Astrocyte (in vitro differentiated cells and primary cell): ENCODE measurements at regions not wholly inside any gene's neighbourhood (a gene's known extent, or its start where the extent isn't known, plus 50 kb on each side); places are given as distances from the start of the nearest gene placed in this dataset.

Experiments
- DNase-seq: peaks from one replicate; pipeline ENCODE4 v3.0.0-alpha.2; 2010; ENCODE audit warnings: low read depth
- FAIRE-seq: peaks from 2 replicates; lab custom pipeline; 2011; peaks lifted over from hg19 to GRCh38; lab: Jason Lieb, UNC
- H2AFZ ChIP-seq: 2 replicates; pipeline ENCODE4 v1.6.0; 2012; ENCODE audit warnings: low read depth, low read length, inconsistent platforms
- H3K27ac ChIP-seq: 2 replicates; pipeline ENCODE4 v1.5.1; 2011; ENCODE audit warnings: low read depth, low read length, inconsistent platforms
- H3K27me3 ChIP-seq: 2 replicates; pipeline ENCODE4 v1.6.0; 2011; ENCODE audit warnings: low read length, inconsistent platforms; ENCODE audit not compliant: insufficient read depth
- H3K36me3 ChIP-seq: 2 replicates; pipeline ENCODE4 v1.5.1; 2011; ENCODE audit warnings: low read length, inconsistent platforms; ENCODE audit not compliant: insufficient read depth
- H3K4me1 ChIP-seq: 2 replicates; pipeline ENCODE4 v1.5.1; 2011; ENCODE audit warnings: low read length, inconsistent platforms; ENCODE audit not compliant: insufficient read depth
- H3K4me2 ChIP-seq: 2 replicates; pipeline ENCODE4 v1.6.0; 2012; ENCODE audit warnings: low read length, inconsistent platforms
- H3K4me3 ChIP-seq: 2 replicates; pipeline ENCODE4 v1.5.1; 2011; ENCODE audit warnings: low read depth, mild to moderate bottlenecking, low read length, inconsistent platforms; ENCODE audit not compliant: insufficient read depth
- H3K79me2 ChIP-seq: 2 replicates; pipeline ENCODE4 v1.6.0; 2012; ENCODE audit warnings: mild to moderate bottlenecking, low read length, inconsistent platforms; ENCODE audit not compliant: insufficient read depth
- H3K9ac ChIP-seq: 2 replicates; pipeline ENCODE4 v1.6.0; 2012; ENCODE audit warnings: mild to moderate bottlenecking, low read length, inconsistent platforms
- H3K9me3 ChIP-seq: 2 replicates; pipeline ENCODE4 v1.5.1; 2012; ENCODE audit warnings: low read depth, mild to moderate bottlenecking, low read length, inconsistent platforms; ENCODE audit not compliant: insufficient read depth
- H4K20me1 ChIP-seq: 2 replicates; pipeline ENCODE4 v1.6.0; 2012; ENCODE audit warnings: low read length, inconsistent platforms; ENCODE audit not compliant: insufficient read depth
- H3K27ac Mint-ChIP-seq: one replicate; pipeline ENCODE4 v1.8.0; 2021; ENCODE audit warnings: mild to moderate bottlenecking, mixed read lengths; ENCODE audit not compliant: unreplicated experiment
- H3K27me3 Mint-ChIP-seq: one replicate; pipeline ENCODE4 v1.8.0; 2021; ENCODE audit warnings: low read depth, mixed read lengths; ENCODE audit not compliant: unreplicated experiment
- H3K36me3 Mint-ChIP-seq: one replicate; pipeline ENCODE4 v1.8.0; 2021; ENCODE audit warnings: low read depth, mixed read lengths; ENCODE audit not compliant: unreplicated experiment
- H3K4me1 Mint-ChIP-seq: one replicate; pipeline ENCODE4 v1.8.0; 2021; ENCODE audit warnings: low read depth, mixed read lengths; ENCODE audit not compliant: unreplicated experiment
- H3K4me3 Mint-ChIP-seq: one replicate; pipeline ENCODE4 v1.8.0; 2021; ENCODE audit warnings: mild to moderate bottlenecking, moderate library complexity, mixed read lengths; ENCODE audit not compliant: unreplicated experiment
- H3K9me3 Mint-ChIP-seq: one replicate; pipeline ENCODE4 v1.8.0; 2021; ENCODE audit warnings: mild to moderate bottlenecking, mixed read lengths; ENCODE audit not compliant: unreplicated experiment
- EZH2 ChIP-seq: IDR thresholded peaks from 2 replicates; pipeline ENCODE4 v1.6.1; 2012; ENCODE audit warnings: mild to moderate bottlenecking, low read length, inconsistent platforms; ENCODE audit not compliant: insufficient read depth
- TF ChIP-seq, protein P1 (sequence below): IDR thresholded peaks from 2 replicates; pipeline ENCODE4 v1.5.1; 2011; ENCODE audit warnings: low read depth, mild to moderate bottlenecking, inconsistent platforms, low read length, moderate library complexity; ENCODE audit not compliant: insufficient read depth

DNA sequence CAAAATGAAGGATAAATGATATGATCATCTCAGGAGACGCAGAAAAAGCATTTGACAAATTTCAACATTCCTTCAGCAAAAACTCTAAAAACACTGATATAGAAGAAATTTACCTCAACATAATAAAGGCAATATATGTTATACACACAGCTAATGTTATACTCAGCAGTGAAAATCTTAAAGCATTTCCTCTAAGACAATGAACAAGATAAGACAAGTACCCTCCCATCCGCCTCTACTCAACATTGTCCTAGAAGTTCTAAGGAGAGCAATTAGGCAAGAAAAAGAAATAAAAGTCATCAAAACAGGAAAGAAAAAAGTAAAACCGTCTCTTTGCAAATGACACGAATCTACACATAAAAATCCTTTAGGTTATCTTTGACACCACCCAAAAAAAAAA, 1432.8 kb downstream of the CDH11 start:
- Histone ChIP-seq H4K20me1 (no peaks in the 10 kb centered on the region), H3K79me2 (no peaks in the 10 kb centered on the region), H3K4me3 (no peak overlapping the region), H3K36me3 (no peaks in the 10 kb centered on the region), H3K27me3 (no peaks in the 10 kb centered on the region), H3K9ac (no peak overlapping the region), H3K4me1 (no peaks in the 10 kb centered on the region), H3K27ac (no peak overlapping the region), H2AFZ (no peak overlapping the region), H3K4me2 (no peak overlapping the region), H3K9me3 (peaks cover 3% of the 10 kb centered on the region)
- no peak for DNase-seq
- Mint-ChIP-seq H3K4me3 (no peak overlapping the region), H3K27ac (no peak overlapping the region), H3K4me1 (no peaks in the 10 kb centered on the region), H3K27me3 (no peaks in the 10 kb centered on the region), H3K9me3 (peaks cover 4% of the 10 kb centered on the region), H3K36me3 (no peaks in the 10 kb centered on the region)
- FAIRE-seq: no peak
- no peak for TF ChIP-seq EZH2
- TF ChIP-seq, protein P1, sequence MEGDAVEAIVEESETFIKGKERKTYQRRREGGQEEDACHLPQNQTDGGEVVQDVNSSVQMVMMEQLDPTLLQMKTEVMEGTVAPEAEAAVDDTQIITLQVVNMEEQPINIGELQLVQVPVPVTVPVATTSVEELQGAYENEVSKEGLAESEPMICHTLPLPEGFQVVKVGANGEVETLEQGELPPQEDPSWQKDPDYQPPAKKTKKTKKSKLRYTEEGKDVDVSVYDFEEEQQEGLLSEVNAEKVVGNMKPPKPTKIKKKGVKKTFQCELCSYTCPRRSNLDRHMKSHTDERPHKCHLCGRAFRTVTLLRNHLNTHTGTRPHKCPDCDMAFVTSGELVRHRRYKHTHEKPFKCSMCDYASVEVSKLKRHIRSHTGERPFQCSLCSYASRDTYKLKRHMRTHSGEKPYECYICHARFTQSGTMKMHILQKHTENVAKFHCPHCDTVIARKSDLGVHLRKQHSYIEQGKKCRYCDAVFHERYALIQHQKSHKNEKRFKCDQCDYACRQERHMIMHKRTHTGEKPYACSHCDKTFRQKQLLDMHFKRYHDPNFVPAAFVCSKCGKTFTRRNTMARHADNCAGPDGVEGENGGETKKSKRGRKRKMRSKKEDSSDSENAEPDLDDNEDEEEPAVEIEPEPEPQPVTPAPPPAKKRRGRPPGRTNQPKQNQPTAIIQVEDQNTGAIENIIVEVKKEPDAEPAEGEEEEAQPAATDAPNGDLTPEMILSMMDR: no peak

DNA sequence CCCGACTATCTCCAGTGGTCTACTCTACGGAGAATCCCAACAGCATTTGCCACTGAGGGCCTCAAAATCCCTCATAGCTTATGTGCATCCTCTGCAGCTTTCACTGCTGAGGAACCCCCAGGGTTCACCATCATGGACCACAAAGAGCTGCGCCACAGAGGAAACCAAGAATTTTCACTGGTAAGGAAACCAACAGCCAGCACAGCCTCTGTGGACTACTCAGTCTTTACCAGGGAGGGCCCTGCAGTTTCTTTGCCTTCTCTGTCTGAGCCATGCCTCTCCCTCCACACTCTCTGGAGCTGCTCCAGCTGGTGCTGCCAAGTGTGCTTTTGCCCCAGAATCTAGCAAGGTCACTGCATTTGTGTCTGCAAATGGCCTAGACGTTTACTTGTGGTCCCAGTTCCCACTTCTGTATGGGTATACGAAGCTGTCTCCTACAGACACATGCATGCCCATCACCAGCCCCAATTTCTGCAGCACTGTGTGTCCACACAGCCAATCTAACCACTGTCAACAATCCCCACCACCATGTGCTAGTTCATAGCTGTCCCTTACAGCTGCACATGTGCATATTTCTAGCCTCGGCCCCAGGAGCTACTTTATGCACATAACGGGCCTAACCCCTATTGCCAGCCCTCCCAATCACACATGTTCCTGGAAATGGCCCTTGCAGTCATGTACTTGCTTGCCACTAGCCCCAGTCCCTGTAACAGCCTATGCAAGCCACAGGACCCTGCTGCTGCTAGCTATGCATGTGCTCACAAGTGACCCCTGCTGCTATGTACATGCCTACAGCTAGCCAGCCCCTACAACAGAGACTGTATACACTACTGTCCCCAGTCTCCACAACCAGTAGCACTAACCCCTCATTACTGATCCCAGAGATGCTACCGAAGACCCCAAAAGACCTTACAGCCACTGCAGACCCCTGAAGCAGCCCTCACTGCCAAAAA, 1437.4 kb downstream of the CDH11 start:
- H3K27ac Mint-ChIP-seq: no peak overlapping the region
- H2AFZ ChIP-seq: no peak overlapping the region

More for the DNA sequence above, 1437.4 kb downstream of the CDH11 start:
- FAIRE-seq (no peak), DNase-seq (no peak)
- TF ChIP-seq EZH2: no peak
- TF ChIP-seq, protein P1: no peak
- Mint-ChIP-seq H3K4me1 (no peaks in the 10 kb centered on the region), H3K4me3 (no peak overlapping the region), H3K36me3 (no peaks in the 10 kb centered on the region), H3K27me3 (no peaks in the 10 kb centered on the region), H3K9me3 (peaks cover 4% of the 10 kb centered on the region)
- Histone ChIP-seq H3K36me3 (no peaks in the 10 kb centered on the region), H3K27ac (no peak overlapping the region), H3K4me3 (no peak overlapping the region), H3K4me1 (no peaks in the 10 kb centered on the region), H3K4me2 (no peak overlapping the region), H3K27me3 (no peaks in the 10 kb centered on the region), H3K9ac (no peak overlapping the region), H3K79me2 (no peaks in the 10 kb centered on the region), H4K20me1 (no peaks in the 10 kb centered on the region), H3K9me3 (no peaks in the 10 kb centered on the region)
